ENCODE measurements at regions not wholly inside any gene's neighbourhood (a gene's known extent, or its start where the extent isn't known, plus 50 kb on each side); places are given as distances from the start of the nearest gene placed in this dataset.
"Not testable (repeated sequence)": the region's sequence is repeated elsewhere in the genome, so short reads cannot be mapped to it uniquely, and the experiment has no call there.

- no peak for DNase-seq
These were observed 251.5 kb downstream of the RMST start for GRCh38 chr12:97714107-97714563.

GRCh38 chr12:97716356-97716755 is 253.8 kb downstream of the RMST start:
- DNase-seq, result no peak

- DNase-seq, result not testable (repeated sequence)
These were observed 261.2 kb downstream of the RMST start for GRCh38 chr12:97723801-97724200.

- DNase-seq, result no peak
These were observed 282.9 kb downstream of the RMST start for GRCh38 chr12:97745406-97746101.

GRCh38 chr12:97748298-97748697 is 285.7 kb downstream of the RMST start:
- peak; percentile 96 for DNase-seq

- no peak for DNase-seq
These were observed 289.1 kb downstream of the RMST start for GRCh38 chr12:97751704-97752103.

GRCh38 chr12:97752129-97752528 is 289.5 kb downstream of the RMST start:
- no peak for DNase-seq

- DNase-seq, result no peak
These were observed 290.7 kb downstream of the RMST start for GRCh38 chr12:97753332-97753731.

- no peak for DNase-seq
These were observed 291.7 kb downstream of the RMST start for GRCh38 chr12:97754306-97754705.

- DNase-seq, result no peak
These were observed 293.6 kb downstream of the RMST start for GRCh38 chr12:97756066-97756666.

- DNase-seq, result no peak
These were observed 294.1 kb downstream of the RMST start for GRCh38 chr12:97756741-97757140.

GRCh38 chr12:97757481-97758193 is 295.0 kb downstream of the RMST start:
- DNase-seq, result no peak

GRCh38 chr12:97758194-97758501 is 295.5 kb downstream of the RMST start:
- no peak for DNase-seq

- no peak for DNase-seq
These were observed 296.0 kb downstream of the RMST start for GRCh38 chr12:97758586-97758985.

- DNase-seq, result no peak
These were observed 298.0 kb downstream of the RMST start for GRCh38 chr12:97760601-97761000.

GRCh38 chr12:97763113-97763512 is 300.5 kb downstream of the RMST start:
- DNase-seq, result no peak

- no peak for DNase-seq
These were observed 302.1 kb downstream of the RMST start for GRCh38 chr12:97764700-97765099.

GRCh38 chr12:97767347-97767746 is 304.7 kb downstream of the RMST start:
- DNase-seq, result no peak

GRCh38 chr12:97778111-97778510 is 315.5 kb downstream of the RMST start:
- no peak for DNase-seq

- no peak for DNase-seq
These were observed 318.7 kb downstream of the RMST start for GRCh38 chr12:97781342-97781741.

GRCh38 chr12:97784904-97785303 is 322.3 kb downstream of the RMST start:
- DNase-seq, result no peak

- no peak for DNase-seq
These were observed 327.7 kb downstream of the RMST start for GRCh38 chr12:97790281-97790680.

GRCh38 chr12:97797473-97797872 is 334.9 kb downstream of the RMST start:
- DNase-seq, result no peak

- no peak for DNase-seq
These were observed 338.0 kb downstream of the RMST start for GRCh38 chr12:97800561-97800960.
